Fibroblast of lung (primary cell): ENCODE measurements at regions not wholly inside any gene's neighbourhood (a gene's known extent, or its start where the extent isn't known, plus 50 kb on each side); places are given as distances from the start of the nearest gene placed in this dataset.

ENCODE experiments used
- EZH2 ChIP-seq: IDR thresholded peaks from 2 replicates; pipeline ENCODE4 v1.5.1; 2012; ENCODE audit warnings: low read length, control low read depth, mild to moderate bottlenecking; ENCODE audit errors: missing control alignments
- TF ChIP-seq, protein P1 (sequence below), 2 donors: IDR thresholded peaks in 1 of 2; conservative IDR thresholded peaks in 1 of 2; 1 replicate in 1 of 2; 2 replicates in 1 of 2; pipeline ENCODE4 v1.5.1; 2011 to 2012; ENCODE audit warnings: low read length in 2 of 2, control low read depth in 1 of 2, inconsistent platforms in 1 of 2, low read depth in 1 of 2, mild to moderate bottlenecking in 1 of 2

DNA sequence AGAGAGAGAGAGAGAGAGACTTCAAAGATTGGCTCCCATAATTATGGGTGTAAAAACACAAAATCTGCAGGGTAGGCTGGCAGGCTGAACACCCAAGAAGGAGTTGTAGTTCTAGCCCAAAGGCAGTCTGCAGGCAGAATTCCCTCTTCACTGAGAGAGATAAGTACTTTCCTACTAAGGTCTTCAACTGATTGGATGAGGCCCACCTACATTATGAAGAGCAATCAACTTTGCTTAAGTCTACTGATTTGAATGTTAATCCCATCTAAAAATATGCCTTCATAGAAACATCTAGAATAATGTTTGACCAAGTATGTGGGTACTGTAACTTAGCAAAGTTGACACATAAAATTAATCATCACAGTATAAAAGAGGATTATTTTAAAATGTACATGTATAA lies 949.7 kb downstream of the HACE1 start:
- TF ChIP-seq, protein P1, sequence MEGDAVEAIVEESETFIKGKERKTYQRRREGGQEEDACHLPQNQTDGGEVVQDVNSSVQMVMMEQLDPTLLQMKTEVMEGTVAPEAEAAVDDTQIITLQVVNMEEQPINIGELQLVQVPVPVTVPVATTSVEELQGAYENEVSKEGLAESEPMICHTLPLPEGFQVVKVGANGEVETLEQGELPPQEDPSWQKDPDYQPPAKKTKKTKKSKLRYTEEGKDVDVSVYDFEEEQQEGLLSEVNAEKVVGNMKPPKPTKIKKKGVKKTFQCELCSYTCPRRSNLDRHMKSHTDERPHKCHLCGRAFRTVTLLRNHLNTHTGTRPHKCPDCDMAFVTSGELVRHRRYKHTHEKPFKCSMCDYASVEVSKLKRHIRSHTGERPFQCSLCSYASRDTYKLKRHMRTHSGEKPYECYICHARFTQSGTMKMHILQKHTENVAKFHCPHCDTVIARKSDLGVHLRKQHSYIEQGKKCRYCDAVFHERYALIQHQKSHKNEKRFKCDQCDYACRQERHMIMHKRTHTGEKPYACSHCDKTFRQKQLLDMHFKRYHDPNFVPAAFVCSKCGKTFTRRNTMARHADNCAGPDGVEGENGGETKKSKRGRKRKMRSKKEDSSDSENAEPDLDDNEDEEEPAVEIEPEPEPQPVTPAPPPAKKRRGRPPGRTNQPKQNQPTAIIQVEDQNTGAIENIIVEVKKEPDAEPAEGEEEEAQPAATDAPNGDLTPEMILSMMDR (conservative IDR thresholded peaks at IDR 0.05 in 1 of 2, IDR thresholded peaks at IDR 0.05 in 1 of 2; ENCODE audit: low read depth in 1 of 2, low read length in 2 of 2): no peak
- TF ChIP-seq EZH2: no peak
